ENCODE measurements at regions not wholly inside any gene's neighbourhood (a gene's known extent, or its start where the extent isn't known, plus 50 kb on each side); places are given as distances from the start of the nearest gene placed in this dataset.

- no peak for TF ChIP-seq ZEB2 (tag by site-specific recombination; IDR thresholded peaks at IDR 0.05)
- no peak for TF ChIP-seq ZBTB1 (tag by site-specific recombination; IDR thresholded peaks at IDR 0.05)
- no peak for TF ChIP-seq TCF7L2 (IDR thresholded peaks at IDR 0.05; ENCODE audit: borderline replicate concordance, low read depth, low read length)
- no peak for TF ChIP-seq ZNF24 (tag by site-specific recombination; IDR thresholded peaks at IDR 0.05)
- no peak for TF ChIP-seq REST (tag by site-specific recombination; IDR thresholded peaks at IDR 0.05)
- no peak for TF ChIP-seq CTCF (tag by site-specific recombination; IDR thresholded peaks at IDR 0.05)
- no peak for TF ChIP-seq ZNF350 (tag by site-specific recombination; IDR thresholded peaks at IDR 0.05)
- no peak for TF ChIP-seq ZBTB44 (tag by site-specific recombination; IDR thresholded peaks at IDR 0.05)
- no peak for TF ChIP-seq ZNF404 (tag by site-specific recombination; IDR thresholded peaks at IDR 0.05)
- TF ChIP-seq ZNF629 (tag by site-specific recombination; IDR thresholded peaks at IDR 0.05) = no peak
- TF ChIP-seq ZNF140 (tag by site-specific recombination; IDR thresholded peaks at IDR 0.05) = no peak
- TF ChIP-seq ZNF501 (tag by site-specific recombination; IDR thresholded peaks at IDR 0.05) = no peak
- TF ChIP-seq ZNF280C (tag by site-specific recombination; IDR thresholded peaks at IDR 0.05) = no peak
- no peak for TF ChIP-seq ZNF530 (tag by site-specific recombination; IDR thresholded peaks at IDR 0.05; ENCODE audit: low read depth)
Observed at GRCh38 chr16:48451323-48451722, 66.1 kb upstream of the SIAH1 start.
